Lower leg skin (tissue), 3 donors: ENCODE measurements at regions not wholly inside any gene's neighbourhood (a gene's known extent, or its start where the extent isn't known, plus 50 kb on each side); places are given as distances from the start of the nearest gene placed in this dataset.

Source experiments
- POLR2A ChIP-seq, 2 donors: fragments of 450-650 bp; IDR thresholded peaks; one replicate each; pipeline ENCODE4 v1.6.1; 2016 to 2017; ENCODE audit warnings: antibody characterized with exemption in 2 of 2, mild to moderate bottlenecking in 1 of 2, moderate library complexity in 1 of 2
- TF ChIP-seq, protein P1 (sequence below), 3 donors: fragments of 450-650 bp; IDR thresholded peaks; one replicate each; pipeline ENCODE4 v1.5.1; 2016; ENCODE audit warnings: antibody characterized with exemption in 3 of 3, mild to moderate bottlenecking in 3 of 3, moderate library complexity in 2 of 3

DNA sequence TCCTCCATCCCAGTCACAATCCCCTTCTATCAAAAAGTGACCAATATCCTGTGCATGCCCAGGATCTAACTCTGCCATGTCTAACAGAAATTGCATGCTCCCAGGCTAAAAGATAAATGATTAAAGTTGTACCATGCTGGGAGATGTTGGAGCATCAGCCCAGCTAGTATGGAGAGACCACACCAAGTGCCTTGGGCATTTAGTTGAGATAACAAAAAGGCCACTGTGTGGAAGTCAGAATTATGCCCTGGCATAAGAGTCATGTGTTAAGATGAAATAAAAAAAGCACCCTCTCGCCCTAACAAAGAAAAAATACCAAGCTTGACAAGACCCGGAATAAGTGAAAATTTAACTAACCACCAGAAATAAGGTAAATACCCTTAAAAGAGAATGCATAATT is 155.9 kb upstream of the CENPE start:
- TF ChIP-seq, protein P1, sequence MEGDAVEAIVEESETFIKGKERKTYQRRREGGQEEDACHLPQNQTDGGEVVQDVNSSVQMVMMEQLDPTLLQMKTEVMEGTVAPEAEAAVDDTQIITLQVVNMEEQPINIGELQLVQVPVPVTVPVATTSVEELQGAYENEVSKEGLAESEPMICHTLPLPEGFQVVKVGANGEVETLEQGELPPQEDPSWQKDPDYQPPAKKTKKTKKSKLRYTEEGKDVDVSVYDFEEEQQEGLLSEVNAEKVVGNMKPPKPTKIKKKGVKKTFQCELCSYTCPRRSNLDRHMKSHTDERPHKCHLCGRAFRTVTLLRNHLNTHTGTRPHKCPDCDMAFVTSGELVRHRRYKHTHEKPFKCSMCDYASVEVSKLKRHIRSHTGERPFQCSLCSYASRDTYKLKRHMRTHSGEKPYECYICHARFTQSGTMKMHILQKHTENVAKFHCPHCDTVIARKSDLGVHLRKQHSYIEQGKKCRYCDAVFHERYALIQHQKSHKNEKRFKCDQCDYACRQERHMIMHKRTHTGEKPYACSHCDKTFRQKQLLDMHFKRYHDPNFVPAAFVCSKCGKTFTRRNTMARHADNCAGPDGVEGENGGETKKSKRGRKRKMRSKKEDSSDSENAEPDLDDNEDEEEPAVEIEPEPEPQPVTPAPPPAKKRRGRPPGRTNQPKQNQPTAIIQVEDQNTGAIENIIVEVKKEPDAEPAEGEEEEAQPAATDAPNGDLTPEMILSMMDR (IDR thresholded peaks at IDR 0.05): no peak
- no peak for TF ChIP-seq POLR2A (IDR thresholded peaks at IDR 0.05)
